ENCODE measurements at regions not wholly inside any gene's neighbourhood (a gene's known extent, or its start where the extent isn't known, plus 50 kb on each side); places are given as distances from the start of the nearest gene placed in this dataset.

DNA sequence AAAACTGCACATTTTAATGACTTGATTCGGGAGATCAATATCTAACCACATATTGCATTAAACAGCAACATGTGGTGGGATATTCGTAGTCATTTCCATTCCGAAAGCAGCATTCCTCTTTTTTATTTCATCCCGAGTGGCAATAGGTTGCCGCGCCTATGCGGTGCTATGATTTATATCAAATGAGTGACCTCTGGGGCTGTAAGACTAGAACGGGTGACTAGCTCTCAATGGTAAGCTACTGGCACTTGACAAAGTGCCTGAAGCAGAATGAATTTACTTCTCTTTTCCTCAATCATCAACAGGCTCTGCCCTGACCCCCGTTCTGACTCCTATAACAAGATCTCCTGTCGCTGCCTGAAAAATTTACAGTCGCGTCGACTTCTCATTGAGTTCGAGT lies 162.3 kb downstream of the ZNF281 start:
- TF ChIP-seq, protein P1, sequence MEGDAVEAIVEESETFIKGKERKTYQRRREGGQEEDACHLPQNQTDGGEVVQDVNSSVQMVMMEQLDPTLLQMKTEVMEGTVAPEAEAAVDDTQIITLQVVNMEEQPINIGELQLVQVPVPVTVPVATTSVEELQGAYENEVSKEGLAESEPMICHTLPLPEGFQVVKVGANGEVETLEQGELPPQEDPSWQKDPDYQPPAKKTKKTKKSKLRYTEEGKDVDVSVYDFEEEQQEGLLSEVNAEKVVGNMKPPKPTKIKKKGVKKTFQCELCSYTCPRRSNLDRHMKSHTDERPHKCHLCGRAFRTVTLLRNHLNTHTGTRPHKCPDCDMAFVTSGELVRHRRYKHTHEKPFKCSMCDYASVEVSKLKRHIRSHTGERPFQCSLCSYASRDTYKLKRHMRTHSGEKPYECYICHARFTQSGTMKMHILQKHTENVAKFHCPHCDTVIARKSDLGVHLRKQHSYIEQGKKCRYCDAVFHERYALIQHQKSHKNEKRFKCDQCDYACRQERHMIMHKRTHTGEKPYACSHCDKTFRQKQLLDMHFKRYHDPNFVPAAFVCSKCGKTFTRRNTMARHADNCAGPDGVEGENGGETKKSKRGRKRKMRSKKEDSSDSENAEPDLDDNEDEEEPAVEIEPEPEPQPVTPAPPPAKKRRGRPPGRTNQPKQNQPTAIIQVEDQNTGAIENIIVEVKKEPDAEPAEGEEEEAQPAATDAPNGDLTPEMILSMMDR (IDR thresholded peaks at IDR 0.05), result no peak
- TF ChIP-seq POLR2A (IDR thresholded peaks at IDR 0.05), result no peak

All from Peyer's patch (tissue), 4 donors.